Suppressor macrophage (primary cell): ENCODE measurements at regions not wholly inside any gene's neighbourhood (a gene's known extent, or its start where the extent isn't known, plus 50 kb on each side); places are given as distances from the start of the nearest gene placed in this dataset.

ENCODE experiments used
- DNase-seq, 4 experiments: peaks; one replicate each; pipeline ENCODE4 v3.0.0-alpha.2; 2020 to 2022

- DNase-seq: no peak
These were observed 212.6 kb upstream of the LHX5 start for GRCh38 chr12:113684053-113684907.

GRCh38 chr12:113683574-113683973, 211.9 kb upstream of the LHX5 start:
- DNase-seq: no peak

DNA sequence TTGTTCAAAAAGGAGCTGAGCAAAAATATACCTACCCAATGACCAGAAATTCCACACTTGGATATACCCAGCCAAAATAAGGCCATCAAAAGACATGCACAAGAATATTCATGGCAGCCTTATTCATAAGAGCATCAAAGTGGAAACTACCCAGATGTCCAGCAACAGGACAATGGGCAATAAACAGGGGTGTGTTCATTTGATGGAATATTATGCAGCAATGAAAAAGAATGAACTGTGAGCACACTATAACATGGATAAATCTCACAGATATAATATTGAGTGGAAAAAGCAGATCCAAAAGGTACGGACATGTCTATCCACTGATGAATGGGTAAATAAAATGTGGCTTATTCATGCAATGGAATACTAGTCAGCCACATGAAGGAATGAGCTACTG, 209.2 kb upstream of the LHX5 start:
- DNase-seq: no peak

GRCh38 chr12:113678223-113679119, 206.8 kb upstream of the LHX5 start:
- no peak for DNase-seq

GRCh38 chr12:113676547-113676946, 204.9 kb upstream of the LHX5 start:
- no peak for DNase-seq

- DNase-seq: no peak
These were observed 204.4 kb upstream of the LHX5 start for GRCh38 chr12:113676117-113676516.

DNA sequence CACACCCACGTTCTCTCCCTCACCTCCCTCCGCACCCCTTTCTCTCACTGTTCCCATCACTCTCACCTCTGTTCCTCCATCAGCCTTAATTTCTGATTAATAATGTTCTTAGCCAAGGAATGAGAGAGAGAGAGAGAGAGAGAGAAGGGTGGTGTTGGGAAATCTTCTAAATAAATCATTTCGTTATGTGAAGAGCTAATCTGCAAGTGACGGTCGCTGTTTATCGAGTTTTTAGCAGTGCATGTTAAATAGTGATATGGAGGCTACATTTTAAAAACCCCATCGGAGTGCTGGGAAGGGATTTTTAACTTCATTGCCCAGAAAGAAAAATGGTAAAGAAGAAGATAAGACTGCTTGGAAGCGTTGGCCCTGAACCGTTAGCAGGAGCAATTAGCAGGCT, 203.3 kb upstream of the LHX5 start:
- DNase-seq: no peak

DNA sequence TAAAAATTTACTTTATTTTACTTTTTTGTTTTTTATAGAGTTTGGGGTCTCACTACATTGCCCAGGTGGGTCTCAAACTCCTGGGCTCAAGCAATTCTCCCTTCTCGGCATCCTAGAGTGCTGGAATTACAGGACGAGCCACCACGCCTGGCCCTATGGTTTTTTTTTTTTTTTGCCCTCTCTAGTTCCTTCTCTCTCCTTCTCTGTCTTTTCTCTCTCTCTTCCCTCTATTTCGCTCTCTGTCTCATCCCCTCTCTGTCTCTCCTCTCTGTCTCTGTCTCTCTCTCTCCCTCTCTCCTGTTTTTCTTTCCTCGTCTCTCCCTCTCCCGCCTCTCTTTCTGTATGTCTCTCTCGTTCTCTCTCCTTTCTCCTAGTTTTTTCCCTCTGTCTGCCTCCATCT, 202.6 kb upstream of the LHX5 start:
- no peak for DNase-seq

DNA sequence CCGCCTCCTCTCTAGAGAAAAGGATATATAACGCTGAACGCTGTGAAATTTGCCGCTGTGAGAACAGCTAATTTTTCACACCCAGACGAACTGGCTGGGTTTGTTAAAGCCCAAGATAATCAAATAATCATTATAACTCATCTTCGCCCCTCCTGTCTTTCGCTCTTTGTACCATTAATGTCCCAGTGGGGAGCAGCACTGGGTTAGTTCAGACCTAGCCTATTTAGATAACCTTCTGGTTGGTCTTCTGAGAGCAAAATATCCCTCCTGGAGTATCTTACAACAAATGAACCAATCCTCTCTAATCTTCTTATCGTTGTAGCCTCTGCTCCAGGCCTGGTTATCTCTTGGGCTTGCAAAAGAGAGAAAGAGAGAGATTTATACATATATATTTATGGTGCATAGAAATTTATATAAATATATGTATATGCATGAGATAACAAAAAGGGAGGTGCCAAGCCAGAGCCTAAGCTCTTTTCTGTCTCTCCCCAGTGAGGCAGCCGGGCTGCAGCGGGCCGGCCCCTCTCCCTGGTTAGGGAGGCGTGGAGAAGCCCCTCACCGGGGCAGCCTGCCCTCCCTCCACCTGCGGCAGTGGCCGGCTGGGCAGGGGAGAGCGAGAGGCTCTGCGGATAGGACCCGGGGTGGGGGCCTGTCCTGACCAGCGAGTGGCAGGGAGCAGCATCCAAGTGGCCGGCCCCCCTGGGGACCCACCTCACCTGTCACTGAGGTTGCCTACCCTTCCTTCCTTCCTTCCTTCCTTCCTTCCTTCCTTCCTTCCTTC, 202.0 kb upstream of the LHX5 start:
- no peak for DNase-seq

- DNase-seq: no peak
These were observed 199.1 kb upstream of the LHX5 start for GRCh38 chr12:113670742-113671141.

DNA sequence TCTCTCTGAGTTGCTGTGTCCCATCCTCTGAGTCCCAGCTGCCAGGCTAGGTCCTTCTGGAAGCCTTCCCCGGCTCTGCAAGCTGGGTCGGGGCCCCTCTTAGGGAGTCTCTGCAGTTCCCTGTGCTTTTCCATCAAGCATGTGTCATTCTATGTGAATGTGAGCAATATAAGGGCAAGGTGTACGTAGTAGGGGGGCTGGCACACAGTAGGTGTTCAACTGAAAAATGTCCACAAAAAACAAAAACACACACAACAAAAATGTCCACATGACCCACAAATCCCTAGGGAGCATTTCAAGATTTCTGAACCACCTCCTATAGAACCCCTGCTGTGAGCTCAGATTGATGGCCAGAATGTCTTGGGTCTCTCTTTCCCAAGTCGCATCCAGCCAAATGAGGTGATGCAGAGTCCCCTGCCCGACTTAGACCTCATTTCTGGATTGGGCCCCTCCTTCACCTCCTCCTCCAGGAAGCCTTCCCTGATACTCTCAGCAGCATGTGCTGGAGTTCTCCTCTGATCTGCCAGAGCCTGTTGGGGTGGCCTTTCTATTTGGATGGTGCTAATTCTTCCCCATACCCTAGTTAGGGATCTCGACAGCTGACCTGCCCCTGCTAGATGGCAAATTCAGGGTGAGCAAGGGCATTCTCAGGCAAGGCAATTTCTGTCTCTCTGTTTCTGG, 196.1 kb upstream of the LHX5 start:
- DNase-seq: no peak

DNA sequence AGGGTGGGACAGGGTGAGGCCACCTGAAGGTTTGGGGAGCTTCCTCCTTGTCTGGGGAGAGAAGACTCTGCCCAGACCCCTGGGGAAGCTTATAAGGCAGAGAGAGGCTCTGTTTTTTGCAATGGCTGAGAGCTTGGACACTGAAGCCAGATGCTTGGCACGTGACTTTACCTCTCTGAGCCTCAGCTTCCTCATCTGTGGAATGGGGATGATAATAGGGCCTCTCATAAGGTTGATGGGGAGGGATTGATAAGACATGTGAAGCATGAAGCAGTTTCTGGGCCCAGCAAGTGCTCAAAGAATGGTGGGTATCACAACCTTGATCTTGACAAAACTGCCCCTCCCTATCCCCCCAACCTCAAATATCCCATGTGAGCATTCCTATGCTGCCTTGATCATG, 195.4 kb upstream of the LHX5 start:
- no peak for DNase-seq

DNA sequence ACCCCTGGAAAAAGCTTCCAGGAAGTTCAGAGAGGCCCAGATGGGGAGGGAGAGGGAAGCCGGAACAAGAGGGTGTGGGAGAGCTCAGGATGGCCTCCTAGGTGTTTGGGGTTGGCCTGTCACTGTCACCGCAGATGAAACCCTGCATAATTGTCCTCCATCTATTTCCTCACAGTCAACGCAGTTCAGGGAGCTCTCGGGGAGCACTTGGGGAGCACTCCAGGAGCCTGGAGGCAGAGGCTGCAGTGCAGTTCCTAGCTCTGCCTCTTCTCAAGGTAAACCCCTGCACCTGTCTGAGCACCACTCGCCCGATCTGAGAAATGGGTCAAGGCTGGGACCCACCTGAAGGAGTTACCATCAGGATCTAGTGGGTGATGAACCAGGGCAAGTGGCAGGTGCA, 194.6 kb upstream of the LHX5 start:
- no peak for DNase-seq

DNA sequence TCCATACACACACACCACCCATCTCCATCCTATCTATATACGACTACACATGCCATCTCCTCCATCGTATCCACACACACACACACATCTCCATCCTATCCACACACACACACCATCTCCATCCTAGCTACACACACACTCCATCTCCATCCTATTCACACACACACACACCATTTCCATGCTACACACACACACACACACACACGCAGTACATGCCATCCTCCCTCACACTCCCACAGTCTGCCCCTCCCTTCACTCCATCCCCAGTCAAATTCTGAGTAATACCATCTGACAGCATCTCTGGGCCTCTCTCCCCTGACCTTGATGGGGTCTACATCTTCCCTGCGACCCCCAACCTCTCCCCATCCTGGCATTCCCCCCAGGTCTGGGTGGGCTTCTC, 193.8 kb upstream of the LHX5 start:
- no peak for DNase-seq

DNA sequence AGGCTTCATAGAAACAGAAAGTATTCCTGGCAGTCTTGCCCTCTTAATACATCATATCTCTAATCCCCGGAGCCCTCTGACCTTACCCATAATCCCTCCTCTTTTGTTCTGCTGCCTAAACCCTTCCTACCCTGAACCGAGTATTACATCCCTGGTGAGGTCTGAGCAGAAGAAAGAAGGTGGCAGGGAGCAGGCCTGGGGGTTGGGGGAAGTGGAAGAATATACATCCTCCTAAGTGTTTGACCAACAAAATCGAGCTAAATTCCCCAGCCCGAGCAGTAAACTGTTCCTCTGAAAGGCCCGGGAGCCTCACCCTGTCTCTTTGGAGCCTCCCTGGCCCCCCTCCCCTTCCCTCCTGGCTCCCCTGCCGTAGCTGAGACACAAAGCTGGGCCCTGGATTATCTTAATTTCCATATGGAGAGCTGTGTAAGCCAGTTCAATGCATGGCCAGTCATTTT, 192.6 kb upstream of the LHX5 start:
- no peak for DNase-seq

DNA sequence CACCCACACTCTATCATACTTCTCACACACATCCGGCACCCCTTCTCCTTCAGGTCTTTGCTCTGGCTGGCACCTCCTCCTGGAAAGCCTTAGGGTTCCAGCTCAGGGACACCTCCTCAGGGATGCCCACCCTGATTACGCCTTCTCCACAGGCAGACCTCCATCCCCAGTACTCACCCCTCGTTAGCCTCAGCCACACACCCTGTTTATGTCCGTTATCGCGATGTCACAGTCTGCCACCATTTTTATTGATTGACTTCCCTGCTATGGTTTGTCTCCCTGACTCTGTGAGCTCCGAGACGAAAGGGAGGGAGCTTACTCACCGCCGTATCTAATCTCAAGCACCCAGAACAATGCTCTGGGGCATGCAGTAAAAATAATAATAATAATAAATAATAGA, 191.7 kb upstream of the LHX5 start:
- no peak for DNase-seq

- no peak for DNase-seq
These were observed 189.3 kb upstream of the LHX5 start for GRCh38 chr12:113660936-113661335.

DNA sequence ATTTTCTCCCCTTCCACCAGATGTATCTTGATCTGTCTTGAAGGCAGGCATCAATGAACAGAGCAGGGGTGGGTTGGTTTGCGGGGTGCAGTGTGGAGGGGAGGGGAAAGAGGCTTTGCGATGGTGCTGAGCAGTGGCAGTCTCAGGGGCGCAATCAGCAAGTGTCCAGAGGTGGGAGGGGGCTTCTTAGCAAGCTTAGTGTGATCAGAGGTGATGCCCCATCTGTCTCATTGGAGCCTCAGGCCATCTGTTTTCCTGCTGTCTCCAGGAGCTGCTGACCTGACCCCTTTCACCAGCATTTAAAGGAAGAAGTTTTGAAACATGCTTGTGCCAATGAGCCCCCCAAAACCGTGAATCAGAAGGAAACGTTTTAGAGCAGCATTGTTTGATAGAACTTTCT, 187.7 kb upstream of the LHX5 start:
- no peak for DNase-seq

DNA sequence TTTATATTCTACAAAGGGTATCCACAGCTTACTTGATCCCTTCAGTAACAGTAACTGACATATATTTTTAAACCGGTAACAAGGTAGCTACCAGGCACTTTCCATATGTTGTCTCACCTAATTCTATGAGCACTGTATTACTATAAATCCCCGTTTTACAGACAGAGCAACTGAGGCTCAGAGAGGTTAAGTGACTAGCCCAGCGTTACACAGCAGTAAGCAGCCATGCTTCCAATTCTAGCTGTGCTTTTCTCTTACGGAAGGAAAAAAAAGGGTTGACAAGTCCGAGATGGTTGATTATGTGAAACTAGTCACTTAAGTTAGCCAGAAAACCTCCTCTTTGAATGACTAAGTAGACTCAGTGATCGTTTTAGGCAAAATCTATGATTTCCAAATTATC, 187.3 kb upstream of the LHX5 start:
- DNase-seq: no peak

GRCh38 chr12:113658006-113658655, 186.5 kb upstream of the LHX5 start:
- no peak for DNase-seq

DNA sequence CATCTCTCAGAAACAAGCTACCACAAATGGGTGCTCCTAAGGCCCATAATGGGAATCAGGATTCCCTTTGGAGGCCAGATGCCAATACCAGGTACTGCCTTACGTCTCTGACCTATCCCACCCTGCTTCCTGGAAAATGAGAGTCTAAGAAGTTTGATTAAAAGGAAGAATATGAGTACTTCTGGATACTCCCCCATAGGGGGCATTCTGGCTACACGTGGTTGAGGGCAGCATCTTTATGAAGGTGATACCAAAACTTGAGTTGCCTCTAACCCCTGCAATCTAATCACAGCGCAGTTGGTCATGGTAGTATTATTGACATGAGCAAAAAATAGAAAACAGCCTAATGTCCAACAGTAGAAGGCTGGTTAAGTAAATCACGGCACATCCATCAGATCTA, 184.2 kb upstream of the LHX5 start:
- no peak for DNase-seq

DNA sequence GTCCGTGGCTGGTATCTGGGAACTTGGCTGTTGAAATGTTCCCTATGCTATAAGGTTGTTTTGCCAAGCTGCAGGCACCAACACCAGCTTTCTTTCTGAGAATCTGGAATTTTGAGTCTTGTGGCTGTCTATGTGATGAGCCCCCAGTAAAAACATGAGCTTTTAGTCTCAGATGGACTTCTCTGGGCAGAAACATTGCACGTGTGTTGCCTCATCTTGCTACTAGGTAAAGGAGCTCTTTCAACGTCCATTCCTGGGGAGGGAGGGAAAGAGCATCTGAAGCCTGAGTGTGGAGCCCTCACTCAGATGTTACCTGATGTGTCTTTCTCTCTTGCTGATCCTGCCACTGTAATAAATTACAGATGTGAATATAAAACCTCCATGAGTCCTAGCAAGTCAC, 183.8 kb upstream of the LHX5 start:
- DNase-seq: no peak
